GM21619 (cell line): ENCODE measurements at regions not wholly inside any gene's neighbourhood (a gene's known extent, or its start where the extent isn't known, plus 50 kb on each side); places are given as distances from the start of the nearest gene placed in this dataset.
"Not testable (repeated sequence)": the region's sequence is repeated elsewhere in the genome, so short reads cannot be mapped to it uniquely, and the experiment has no call there.

Source experiments
- ATAC-seq: cut with Tn5 transposase; IDR thresholded peaks from one replicate; pipeline ENCODE4 v1.9.1; 2021; ENCODE audit not compliant: unreplicated experiment

DNA sequence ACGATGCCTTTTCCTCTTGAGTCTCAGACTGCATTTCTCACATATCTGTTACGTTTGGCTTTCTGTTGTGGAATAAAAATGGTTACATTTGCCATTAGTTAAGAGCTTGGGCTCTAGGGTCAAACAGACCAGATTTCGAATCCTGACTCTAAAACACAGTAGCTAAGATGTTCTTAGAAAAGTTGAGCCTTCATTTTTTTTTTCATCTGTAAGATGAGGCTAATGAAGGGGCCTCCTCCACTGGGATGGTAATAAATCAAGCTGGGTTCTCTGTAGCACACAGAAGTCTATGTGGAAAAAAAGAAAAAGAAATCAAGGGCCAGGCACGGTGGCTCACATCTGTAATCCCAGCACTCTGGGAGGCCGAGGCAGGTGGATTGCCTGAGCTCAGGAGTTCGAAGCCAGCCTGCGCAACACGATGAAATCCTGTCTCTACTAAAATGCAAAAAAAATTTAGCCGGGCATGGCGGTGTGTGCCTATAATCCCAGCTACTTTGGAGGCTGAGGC lies 49.9 kb upstream of the CAPRIN1 start:
- no peak for ATAC-seq

DNA sequence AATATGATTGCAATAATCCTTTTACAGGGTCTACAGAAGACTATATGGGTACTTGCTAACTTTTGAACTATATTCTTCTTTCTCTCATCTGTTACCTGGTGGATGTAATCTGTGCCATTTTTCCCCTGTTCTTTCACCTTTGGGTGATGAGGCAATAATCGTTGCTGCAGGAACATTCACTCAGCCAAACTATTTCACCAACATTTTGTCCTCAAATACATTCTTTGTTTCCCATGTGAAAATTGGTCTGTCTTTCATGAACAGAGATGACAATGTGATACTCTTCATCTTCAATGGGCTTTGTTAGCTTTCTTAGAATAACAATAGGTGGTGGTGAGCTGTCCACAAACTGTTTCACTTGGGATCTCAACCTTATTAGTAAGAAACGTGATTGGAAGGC lies 52.1 kb upstream of the CAPRIN1 start:
- ATAC-seq = no peak

DNA sequence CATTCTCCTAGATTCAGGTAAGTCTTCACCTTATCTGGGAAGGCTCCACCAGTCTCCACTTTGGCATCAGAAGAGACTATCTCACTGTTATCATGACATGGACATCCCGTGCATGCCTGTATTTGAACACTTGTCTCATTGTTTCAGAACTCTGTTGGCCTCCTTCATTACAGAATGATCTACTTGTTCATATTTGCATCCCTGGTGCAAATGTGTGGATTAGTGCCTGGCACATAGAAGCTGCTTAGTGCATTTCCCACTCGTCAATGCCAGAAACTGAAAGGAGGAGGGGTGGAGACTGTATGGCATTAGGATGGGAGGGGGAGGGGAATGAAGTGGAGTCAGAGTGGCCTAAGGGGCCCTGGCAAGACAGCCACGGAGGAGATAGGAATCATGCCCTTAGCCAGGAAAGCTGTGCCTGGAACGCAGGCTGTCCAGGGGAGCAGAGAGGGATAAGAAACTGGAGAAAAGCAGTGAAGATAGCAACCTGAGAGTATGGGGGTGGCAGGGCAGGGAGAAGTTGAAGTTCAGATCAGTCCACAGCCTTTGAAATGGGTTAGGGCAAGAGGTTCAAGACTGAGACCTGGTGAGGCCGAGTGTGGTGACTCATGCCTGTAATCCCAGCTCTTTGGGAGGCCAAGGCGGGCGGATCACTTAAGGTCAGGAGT lies 53.8 kb upstream of the CAPRIN1 start:
- no peak for ATAC-seq

DNA sequence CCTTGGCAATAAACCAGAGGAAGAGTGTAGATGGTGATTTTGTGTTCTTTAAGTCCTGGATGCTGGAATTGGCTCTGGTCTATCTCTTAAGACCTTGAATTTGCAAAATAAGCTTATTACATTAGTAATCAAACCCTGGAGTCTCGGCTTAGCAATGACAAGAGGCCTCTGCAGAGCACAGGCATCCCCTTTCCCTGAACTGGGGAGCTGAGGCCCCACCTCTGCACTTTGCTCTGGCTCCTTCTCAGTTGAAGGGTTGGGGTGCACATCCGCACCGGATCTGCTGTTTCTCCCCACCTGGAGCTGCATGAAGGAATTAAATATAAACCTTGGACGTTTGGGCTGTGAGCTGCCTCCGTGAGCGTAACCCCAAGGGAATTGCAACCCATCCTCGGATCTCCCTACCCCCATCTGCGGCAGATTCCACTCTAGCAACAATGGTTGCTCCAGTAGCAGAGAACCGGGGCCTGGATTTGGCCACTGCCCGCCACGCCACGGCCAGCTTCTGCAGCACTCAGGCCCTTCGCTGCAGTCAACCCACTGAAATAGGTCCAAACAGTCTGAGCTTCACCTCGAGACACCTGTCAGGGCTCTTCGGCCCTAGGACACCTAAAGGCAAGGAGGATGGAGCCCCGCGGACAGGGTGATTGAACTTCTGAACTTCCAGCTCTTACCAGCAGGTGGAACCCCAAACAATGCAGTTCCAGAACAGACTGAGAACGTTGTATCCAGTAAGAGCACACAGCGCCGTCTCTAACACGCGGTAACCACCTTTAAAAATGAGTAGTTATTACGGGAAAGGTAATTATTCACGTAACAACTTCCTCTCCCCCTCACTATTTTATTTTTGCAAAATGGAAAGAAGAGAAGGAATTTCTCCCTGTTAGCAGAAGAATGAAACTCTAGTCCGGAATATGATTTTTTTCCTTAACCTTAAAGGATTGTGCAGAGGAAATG lies 54.8 kb upstream of the CAPRIN1 start:
- ATAC-seq = peak; percentile 74

DNA sequence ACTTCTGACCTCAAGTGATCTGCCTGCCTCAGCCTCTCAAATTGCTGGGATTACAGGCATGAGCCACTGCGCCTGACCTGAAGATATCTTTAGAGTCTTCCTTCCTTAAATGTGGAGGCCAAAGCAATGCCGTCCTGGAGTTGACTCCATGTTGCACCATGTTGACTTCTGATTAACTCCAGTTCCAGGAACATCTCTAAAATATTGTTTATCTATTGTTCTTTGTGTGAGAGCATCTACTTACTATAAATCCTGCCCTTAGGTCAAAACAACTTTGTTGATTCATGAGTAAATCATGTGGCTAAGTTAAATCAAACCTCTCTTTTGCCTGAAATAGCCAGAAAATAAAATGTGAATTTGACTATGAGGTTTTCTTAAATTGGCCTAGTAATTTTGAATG lies 56.6 kb upstream of the CAPRIN1 start:
- no peak for ATAC-seq

DNA sequence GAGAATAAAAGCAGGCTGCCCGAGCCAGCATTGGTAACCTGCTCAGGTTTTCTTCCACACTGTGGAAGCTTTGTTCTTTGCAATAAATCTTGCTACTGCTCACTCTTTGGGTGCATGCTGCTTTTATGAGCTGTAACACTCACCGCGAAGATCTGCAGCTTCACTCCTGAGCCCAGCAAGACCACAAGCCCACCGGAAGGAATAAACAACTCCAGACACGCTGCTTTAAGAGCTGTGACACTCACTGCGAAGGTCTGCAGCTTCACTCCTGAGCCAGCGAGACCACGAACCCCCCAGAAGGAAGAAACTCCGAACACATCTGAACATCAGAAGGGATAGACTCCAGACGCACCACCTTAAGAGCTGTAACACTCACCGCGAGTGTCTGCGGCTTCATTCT lies 60.4 kb upstream of the CAPRIN1 start:
- not testable (repeated sequence) for ATAC-seq

DNA sequence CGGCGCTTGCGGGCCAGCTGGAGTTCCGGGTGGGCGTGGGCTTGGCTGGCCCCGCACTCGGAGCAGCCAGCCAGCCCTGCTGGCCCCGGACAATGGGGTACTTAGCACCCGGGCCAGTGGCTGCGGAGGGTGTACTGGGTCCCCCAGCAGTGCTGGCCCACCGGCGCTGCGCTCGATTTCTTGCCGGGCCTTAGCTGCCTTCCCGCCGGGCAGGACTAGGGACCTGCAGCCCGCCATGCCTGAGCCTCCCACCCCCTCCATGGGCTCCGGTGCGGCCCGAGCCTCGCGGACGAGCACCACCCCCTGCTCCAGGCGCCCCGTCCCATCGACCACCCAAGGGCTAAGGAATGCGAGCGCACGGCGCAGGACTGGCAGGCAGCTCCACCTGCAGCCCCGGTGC lies 61.4 kb upstream of the CAPRIN1 start:
- not testable (repeated sequence) for ATAC-seq

DNA sequence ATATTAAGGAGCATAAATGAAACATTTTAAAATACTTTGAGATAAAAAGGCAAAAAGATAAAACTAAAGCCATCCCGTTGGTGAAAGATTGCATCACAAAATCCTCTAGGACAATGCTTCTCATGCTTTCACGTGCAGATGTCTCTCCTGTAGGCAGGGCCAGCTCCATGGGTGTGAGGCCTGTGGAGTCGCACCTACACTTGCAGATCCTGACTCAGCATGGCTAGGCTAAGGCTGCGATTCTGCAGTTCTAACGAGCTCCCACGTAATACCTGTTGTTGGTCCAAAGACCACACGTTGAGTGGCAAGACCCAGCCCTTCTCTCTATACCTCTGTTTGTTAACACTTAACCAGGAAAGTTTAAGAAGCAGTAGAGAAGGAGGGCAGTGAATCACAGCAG lies 62.1 kb upstream of the CAPRIN1 start:
- ATAC-seq = no peak

DNA sequence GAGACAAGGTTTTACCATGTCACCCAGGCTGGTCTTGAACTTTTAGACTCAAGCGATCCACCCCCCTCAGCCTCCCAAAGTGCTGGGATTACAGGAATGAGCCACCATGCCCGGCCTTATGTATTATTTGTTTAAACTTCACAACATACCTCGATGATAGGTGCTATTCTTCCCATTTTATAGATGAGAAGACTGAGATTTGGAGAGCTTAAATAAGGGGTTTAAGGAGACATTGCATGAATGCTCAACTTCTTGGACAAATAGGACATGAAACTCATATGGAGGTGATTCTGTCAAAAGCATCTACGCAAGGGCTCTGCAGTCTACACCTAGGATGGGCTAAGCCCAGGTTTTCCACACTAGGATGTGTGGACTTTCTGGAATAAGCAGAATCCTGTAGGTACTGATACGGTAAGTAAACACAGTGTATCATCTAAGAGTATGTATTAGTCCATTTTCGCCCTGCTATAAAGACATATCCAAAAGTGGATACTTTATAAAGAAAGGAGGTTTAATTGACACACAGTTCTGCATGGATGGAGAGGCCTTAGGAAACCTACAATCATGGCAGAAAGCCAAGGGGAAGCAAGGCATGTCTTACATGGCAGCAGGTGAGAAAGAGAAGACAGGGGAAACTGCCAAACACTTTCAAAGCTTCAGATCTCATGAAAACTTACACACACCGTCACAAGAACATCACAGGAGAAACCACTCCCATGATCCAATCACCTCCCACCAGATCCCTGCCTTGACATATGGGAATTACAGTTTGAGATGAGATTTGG lies 62.8 kb upstream of the CAPRIN1 start:
- ATAC-seq = no peak

DNA sequence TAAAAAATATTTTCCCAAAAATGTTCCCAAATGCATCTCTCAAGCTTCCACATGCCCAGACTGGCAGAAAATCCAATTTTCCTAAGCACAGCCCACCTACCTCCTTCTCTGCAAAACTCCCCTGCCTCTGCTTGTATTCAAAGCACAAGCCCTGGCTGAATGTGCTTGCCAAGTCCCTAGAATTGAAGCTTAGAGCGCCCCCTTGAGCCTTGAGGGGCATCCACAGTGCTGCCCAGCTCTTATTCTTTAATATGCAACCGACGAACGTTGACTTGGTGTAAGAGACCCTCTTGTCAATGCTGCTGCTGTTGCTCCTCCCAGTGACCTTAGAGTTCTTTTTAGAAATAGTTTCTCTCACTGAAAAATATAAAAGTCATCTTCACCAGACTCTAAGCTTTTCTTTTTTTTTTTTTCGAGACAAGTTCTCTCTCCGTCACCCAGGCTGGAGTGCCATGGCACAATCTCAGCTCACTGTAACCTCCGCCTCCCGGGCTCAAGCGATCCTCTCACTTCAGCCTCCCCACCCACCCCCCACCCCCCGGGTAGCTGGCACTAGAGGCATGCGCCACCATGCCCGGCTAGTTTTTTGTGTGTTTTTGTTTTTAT lies 63.5 kb upstream of the CAPRIN1 start:
- ATAC-seq = peak; percentile 62

DNA sequence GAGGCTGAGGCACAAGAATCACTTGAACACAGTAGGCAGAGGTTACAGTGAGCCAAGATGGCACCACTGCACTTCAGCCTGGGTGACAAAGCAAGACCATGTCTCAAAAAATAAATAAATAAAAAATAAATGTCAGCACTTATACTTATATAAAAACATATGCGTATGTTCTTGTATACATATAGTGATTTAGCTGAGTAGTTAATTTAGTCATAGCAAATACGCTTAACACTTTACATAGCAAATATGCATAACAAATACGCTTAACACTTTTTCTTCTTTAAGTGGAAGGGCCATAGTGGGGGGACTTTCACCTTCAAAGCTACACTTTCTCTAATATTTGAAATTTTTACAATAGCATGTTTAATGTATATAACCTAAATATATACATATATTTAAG lies 64.0 kb upstream of the CAPRIN1 start:
- no peak for ATAC-seq

DNA sequence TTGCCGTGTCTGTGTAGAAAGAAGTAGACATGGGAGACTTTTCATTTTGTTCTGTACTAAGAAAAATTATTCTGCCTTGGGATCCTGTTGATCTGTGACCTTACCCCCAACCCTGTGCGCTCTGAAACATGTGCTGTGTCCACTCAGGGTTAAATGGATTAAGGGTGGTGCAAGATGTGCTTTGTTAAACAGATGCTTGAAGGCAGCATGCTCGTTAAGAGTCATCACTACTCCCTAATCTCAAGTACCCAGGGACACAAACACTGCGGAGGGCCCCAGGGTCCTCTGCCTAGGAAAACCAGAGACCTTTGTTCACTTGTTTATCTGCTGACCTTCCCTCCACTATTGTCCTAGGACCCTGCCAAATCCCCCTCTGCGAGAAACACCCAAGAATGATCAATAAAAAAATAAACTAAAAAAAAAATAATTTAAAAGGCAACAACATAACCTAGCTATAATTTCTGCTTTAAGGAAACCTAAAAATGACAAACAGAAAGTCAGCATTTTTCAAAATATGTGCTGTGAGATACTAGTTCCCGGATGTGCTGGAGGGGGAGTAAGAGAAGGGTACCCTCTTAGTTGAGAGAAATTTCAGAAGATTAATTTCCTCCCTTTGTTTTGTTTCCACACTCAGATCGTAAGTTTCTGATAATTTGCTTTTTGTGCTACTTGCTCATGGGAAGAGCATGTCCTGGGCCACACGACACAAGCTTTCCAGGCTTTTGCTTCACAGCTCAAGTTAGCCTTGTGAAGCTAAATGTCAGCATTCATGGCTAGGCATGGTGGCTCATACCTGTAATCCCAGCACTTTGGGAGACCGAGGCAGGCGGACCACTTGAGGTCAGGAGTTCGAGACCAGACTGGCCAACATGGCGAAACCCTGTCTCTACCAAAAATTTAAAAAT lies 64.7 kb upstream of the CAPRIN1 start:
- ATAC-seq = not testable (repeated sequence)

DNA sequence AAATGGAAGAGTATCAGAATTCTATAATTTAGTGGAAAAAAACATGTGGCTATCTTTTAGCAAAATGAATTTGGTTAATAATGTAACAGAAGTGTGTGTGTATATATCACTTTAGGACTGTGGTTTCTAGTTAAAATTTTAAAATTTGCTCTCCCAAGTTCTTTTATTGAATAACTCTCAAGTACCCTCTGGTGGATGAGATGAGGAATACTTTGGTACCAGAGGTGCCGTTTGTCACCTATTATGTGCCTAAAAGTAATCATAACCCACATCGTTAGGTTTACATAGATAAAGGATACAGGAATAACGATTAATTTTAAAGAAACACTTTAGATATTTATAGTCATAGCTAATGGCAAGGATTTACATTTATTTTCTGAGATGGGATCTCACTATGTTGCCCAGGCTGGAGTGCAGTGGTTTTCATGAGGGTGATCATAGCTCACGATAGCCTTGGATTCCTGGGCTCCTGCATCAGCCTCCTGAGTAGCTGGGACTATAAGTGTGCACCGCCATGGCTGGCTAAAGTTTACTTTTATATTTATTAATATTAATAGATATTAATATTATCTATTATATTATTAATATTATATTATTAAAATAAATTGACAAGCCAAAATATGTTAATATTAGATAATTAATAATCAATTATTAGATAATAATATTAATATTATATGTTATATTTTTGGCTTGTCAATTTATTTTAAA lies 66.7 kb upstream of the CAPRIN1 start:
- no peak for ATAC-seq

DNA sequence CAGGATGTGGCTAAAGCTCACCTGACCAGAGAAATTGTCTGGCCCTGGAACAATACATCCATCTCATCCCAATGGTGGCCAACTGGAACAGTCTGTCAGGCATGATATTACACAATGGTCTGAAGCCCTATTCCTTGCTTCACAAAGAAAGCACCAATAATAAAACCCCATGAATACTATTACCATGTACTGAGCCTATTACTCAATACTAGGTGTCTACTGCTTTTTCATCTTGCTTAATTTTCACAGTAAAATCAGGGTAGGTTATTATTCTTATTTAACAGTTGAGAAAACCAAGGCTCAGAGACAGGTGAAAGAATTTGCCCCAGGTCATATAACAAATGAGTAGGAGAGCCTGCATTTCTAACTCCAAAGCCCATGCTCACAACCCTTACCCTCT lies 68.9 kb upstream of the CAPRIN1 start:
- ATAC-seq = no peak

DNA sequence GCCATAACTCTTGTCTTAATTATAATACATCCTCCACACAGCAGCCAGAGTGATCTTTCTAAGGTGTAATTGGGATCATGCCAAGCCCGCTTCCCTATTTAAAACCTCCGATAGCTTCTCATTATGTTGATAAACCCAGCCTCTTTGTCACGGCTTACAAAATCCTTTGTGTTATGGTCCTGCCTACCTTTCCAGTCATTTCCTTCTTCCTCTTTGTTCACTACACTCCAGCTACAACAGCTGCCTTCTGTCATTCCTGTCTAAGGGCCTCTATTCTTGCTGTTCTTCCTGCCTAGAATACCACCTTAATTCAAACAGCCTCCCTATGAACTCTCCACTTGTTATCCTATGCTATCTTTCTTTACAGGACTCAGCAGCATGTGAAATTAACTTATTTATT lies 70.6 kb upstream of the CAPRIN1 start:
- no peak for ATAC-seq

DNA sequence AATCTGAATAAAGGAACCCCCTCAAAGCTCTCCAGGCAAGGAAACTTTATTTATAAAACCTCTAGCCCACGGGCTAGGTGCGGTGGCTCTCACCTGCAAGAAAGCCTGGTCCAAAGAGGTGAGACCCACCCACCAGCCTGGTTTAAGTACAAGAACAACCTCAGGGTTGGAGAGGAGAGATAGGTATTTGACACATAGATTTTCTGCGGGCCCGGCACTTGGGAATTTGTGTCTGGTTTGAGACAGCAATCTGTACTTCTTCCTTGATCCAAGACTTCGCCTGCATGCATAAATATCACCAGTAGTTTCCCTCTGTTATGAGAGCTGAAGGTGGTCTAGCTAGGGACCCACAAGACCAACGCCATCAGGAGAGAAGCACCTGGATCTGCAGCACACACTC lies 73.2 kb upstream of the CAPRIN1 start:
- no peak for ATAC-seq

DNA sequence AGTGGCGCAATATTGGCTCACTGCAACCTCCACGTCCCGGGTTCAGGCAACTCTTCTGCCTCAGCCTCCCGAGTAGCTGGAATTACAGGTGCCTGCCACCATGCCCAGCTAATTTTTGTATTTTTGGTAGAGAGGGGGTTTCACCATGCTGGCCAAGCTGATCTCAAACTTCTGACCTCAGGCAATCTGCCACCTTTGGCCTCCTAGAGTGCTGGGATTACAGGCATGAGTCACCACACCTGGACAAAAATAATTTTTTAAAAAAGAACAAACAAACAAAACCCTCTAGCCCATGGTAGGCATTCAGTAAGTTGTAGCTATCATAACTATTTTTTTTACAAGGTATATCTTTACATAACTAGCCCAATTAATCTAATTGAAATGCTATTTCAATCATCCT lies 73.9 kb upstream of the CAPRIN1 start:
- ATAC-seq = no peak

DNA sequence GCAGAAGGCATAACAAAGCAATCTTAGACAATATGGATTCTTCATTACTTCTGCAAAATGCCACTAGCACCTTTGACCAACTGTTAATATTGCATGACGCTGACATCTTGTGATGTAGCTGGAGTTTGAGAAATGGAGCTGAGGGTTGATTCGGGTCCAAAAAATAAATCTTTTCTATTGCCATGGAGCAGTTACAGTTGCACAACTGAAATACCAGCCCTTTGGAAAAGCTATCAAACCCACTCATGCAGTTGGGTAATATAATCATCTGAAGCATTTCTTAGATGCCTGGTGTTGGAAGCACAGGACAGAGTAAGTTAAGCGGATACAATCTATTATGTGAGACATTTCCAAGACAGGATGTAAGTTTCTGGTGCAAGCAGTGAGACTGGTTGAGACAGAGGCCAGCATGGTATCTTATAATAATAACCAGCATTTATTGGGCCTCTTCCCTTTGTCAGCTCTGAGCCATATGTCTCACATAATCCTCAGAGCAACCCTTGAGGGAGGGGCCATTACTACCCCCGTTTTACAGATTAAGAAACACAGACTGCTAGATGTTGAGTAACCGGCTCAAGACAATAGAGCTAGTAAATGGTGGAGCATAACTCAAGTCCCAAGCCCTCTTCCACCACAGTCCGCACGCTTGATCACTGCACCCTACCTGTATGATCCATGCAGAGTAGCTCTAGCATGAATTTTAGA lies 74.9 kb upstream of the CAPRIN1 start:
- ATAC-seq = no peak

DNA sequence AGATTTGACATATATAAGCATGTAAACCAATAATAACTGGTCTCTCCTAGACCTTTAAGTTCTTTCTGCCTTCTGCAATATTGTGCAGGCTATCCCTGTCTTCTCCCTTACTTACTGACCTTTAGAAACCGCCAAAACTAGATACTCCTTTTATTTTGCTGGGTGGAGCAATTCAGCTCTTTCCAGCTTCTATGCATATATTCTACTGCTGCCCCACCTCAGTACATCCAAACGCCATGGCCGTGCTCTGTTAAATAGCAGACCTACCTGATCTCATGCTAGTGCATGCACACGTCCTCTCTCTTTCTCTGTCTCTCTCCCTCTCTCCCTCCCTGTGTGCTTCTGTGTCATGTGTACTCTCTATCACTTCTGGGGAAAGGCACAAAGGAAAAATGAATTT lies 76.7 kb upstream of the CAPRIN1 start:
- ATAC-seq = no peak
